H1 (cell line): ENCODE measurements at regions not wholly inside any gene's neighbourhood (a gene's known extent, or its start where the extent isn't known, plus 50 kb on each side); places are given as distances from the start of the nearest gene placed in this dataset.

Experiments
- CBX5 ChIP-seq: fragments of 300-800, 300-1000 bp; sonication (generic); IDR thresholded peaks from 2 replicates; pipeline ENCODE4 v1.7.1; 2016; ENCODE audit warnings: antibody characterized with exemption, low read length, low read depth
- CHD7 ChIP-seq: fragments of 300-600 bp; sonication (generic); IDR thresholded peaks from 2 replicates; pipeline ENCODE4 v1.7.1; 2012; ENCODE audit warnings: low read length, moderate library complexity, mild to moderate bottlenecking, inconsistent platforms; ENCODE audit not compliant: insufficient replicate concordance
- CTBP2 ChIP-seq: IDR thresholded peaks from 2 replicates; pipeline ENCODE4 v1.7.0; 2011; ENCODE audit warnings: borderline replicate concordance, mild to moderate bottlenecking, moderate library complexity, mixed read lengths, low read length; ENCODE audit not compliant: insufficient read depth, insufficient read length
- GTF2F1 ChIP-seq: IDR thresholded peaks from 2 replicates; pipeline ENCODE4 v1.6.1; 2012; ENCODE audit warnings: low read depth, low read length, improper control_type of control experiment, borderline replicate concordance
- JUN ChIP-seq: IDR thresholded peaks from 2 replicates; pipeline ENCODE4 v1.6.1; 2011; ENCODE audit warnings: low read depth, mild to moderate bottlenecking, improper control_type of control experiment, low read length
- KDM5A ChIP-seq: fragments of 200-600 bp; IDR thresholded peaks from 2 replicates; pipeline ENCODE4 v1.7.1; 2012; ENCODE audit warnings: mild to moderate bottlenecking, low read length, inconsistent platforms, mixed read lengths
- POU5F1 ChIP-seq: IDR thresholded peaks from 2 replicates; pipeline ENCODE4 v1.6.1; 2011; ENCODE audit warnings: low read depth, mild to moderate bottlenecking, low read length, moderate library complexity
- SUZ12 ChIP-seq: fragments of 200-600 bp; sonication (generic); IDR thresholded peaks from 2 replicates; pipeline ENCODE4 v1.6.1; 2012; ENCODE audit warnings: mild to moderate bottlenecking, inconsistent platforms, low read length, moderate library complexity, mixed read lengths

GRCh38 chr2:62307469-62308389, 111.8 kb downstream of the B3GNT2 start (continued):
- TF ChIP-seq CTBP2 (no peak), KDM5A (no peak), CBX5 (no peak), JUN (no peak), SUZ12 (no peak), GTF2F1 (no peak), POU5F1 (no peak), CHD7 (no peak)
- TF ChIP-seq, all 59 proteins: peak for 0
